NCI-H2081 (cell line): ENCODE measurements at regions not wholly inside any gene's neighbourhood (a gene's known extent, or its start where the extent isn't known, plus 50 kb on each side); places are given as distances from the start of the nearest gene placed in this dataset.

Experiments
- DNase-seq, 2 experiments: peaks; one replicate each; lab custom pipeline; 2025; lab: John Stamatoyannopoulos, UW

DNA sequence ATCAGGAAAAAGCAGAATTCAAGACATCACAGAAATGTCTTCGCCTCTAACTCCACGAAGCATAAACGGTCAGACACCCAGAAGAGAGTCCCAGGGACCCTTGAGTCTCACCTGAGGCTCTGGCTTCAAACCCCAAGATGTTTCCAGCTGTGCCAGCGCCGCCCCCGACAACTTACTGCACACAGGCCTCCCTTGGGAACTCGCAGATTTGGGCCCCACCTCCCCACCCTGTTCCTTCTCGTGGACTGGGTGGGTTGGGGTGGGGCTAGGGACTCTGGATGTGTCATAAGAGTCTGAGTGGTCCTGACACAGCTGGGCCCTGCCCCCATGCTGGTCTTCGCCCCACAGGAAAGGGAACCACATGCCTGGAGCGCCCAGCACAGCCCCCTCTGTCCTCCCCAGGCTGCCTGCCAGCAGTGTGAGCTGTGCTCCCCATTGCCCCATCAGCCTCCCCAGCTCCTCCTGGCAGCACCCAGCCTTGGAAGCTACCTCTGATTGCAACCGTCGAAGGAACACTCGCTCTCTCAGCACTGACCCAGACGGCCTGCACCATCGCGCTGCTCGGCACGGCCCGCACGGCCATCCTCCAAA lies 147.5 kb downstream of the CRYBB2 start:
- no peak for DNase-seq

DNA sequence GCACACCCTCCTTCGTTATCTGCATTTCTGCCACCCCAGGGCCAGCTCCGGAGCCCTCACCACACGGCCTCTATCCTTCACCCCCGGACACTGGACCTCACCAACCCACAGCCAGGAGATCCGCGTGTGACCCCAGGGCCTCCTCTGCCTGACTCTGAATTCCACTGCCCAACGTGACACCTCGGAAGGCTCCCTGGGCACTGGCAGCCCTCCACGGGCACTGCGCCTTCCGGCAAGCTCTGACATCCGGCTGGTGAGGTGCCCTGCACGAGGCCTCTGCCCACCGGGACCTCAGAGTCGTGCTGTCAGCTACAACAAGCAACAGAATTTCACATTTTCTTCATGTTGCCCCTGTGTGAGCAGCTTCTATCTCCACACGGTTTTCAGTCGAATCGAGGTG lies 148.3 kb downstream of the CRYBB2 start:
- no peak for DNase-seq

DNA sequence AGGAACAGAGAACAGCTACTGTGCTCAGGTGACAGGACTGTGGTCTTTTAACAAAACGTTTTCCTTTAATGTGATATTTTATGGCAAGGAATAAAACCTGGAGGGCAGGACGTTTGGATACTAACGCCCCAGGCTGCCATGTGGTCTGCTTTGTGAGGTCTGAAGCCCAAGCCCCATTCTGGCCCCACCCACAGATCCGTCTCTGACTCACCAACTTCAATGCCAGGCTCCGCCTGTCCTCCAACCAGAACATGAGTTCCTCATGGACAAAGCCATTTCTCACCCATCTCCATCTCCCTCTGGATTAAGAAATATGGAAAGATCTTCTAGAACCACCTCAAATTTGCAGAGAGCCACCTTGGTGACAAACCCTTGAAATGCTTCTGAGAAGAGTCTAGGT lies 148.8 kb downstream of the CRYBB2 start:
- DNase-seq, result no peak

DNA sequence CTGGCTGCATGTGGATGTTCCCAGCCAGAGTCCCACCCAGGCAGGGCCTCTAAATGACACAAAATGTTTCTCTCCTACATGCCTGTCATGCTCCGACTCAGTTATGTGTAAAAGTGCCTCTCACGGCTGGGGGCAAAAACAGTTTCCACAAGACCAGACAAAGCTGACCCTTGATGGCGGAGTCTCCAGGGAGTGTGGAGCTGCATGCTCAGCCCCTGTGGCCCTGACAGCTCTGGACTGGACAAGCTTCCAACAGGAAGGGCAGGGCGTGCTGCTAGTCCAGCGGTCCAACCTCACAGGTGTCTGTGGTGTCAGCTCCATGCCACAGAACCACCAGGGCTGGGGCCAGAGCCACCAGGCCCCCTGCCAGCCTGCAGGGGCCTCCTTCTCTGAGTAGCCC lies 149.6 kb downstream of the CRYBB2 start:
- DNase-seq, result no peak

DNA sequence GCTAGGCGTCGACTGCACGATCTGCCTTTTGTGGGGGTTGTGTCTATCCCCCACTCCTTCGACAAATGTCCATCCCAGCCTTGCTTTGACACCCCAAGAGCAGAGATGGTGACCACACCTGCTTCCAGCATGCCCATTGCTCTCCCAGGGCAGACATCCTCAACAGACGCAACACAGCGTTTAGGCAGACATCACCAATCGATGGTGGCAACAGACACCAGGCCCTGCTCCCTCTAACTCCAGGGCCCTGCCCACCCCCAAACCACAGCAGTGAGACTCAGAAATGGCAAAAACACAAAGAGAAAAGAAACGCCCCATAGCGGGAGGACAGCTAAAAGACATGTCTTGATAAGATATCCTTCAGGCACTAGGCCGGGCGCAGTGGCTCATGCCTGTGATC lies 150.9 kb downstream of the CRYBB2 start:
- DNase-seq, result no peak

DNA sequence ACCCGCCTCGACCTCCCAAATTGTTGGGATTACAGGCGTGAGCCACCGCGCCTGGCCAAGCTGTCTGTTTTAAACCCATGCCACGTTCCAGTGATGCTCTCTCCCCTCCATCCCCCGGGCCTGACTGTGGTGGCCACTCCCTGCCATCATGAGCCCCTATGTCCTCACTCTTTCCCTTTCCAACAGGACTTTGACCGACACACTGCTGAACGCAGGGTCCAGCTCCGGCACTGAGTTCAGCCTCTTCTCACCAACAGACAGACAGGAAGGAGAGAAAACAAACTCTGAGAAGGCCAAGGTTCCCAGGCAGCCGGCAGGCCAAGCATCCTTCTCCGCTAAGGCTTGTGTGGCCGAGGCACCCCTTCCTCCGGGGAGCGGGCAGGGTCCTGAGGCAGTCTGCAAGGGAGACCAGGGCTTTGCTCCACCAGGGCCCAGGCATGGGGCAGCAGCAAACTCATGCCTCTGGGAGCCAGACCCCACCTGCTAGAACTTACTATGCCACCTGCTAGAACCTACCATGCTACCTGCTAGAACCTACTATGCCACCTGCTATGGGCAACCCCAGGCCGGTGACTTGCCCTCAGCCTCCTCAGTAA lies 152.7 kb downstream of the CRYBB2 start:
- DNase-seq, result no peak

DNA sequence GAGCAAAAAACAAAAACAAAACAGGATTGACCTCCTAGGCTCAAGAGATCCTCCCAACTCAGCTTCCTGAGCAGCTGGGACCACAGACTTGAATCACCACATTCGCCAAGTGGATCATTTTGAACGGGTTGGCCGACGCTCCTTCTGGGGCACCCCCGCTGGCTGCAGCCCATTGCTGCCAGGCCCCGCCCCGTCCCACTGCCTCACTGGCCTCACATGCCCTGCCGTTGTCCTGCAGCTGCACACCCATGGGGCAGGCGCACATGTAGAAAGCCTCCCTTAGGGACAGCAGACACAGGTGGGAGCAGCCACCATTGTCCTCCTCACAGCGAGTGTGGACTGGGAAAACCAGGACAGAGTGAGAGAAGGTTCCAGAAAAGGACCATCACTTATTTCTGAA lies 154.5 kb downstream of the CRYBB2 start:
- DNase-seq, result no peak

DNA sequence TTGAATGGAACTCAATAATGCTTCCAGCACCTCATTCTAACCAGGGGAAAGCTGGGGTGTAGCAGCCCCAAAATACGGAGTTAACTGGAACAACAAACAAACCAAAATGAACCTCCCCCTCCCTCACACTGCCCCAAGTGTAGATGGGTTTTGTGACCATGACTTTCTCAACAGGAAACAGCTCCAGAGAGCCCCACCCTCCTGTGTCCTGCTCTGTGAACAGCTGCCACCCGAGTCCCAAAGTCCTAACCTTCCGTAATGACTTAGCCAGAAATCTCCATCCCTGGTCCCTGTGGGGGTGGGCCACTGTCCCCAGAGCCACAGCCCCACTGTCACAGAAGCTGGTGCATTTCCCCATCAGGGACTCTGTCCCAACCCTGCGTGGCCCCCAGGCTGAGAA lies 155.4 kb downstream of the CRYBB2 start:
- DNase-seq, result no peak

DNA sequence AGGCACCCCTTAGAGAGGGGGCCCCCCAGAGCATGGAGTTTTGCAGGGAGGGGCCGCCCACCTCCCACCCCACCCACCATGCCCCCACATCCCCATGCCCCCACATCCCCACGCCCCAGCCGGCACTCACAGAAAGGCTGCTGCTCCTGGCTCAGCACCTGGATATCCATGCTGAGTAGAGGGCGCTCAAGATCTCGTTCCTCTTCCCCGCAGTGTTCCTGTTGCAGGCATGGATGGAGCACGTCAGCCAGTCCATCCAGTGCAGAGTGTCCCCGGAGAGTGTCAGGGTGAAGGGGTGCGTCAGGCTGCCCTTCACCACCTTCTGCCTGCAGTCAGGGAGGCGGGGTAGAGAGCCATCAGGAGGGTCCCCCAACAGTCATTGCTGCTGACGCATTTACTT lies 156.2 kb downstream of the CRYBB2 start:
- no peak for DNase-seq

DNA sequence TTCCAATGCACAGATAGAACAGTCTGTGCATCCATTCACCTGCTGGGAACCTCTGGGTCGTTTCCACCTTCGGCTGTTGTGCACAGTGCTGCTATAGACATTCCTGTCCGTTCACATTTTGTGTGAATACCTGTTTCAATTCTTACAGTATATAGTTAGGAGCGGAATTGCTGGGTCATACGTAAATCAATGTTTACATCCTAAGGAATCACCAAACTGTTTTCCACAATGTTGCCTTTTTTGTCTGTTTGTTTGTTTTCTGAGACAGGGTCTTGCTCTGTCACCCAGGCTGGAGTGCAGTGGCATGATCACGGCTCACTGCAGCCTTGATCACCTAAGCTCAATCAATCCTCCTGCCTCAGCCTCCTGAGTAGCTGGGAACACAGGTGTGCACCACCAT lies 158.3 kb downstream of the CRYBB2 start:
- no peak for DNase-seq

DNA sequence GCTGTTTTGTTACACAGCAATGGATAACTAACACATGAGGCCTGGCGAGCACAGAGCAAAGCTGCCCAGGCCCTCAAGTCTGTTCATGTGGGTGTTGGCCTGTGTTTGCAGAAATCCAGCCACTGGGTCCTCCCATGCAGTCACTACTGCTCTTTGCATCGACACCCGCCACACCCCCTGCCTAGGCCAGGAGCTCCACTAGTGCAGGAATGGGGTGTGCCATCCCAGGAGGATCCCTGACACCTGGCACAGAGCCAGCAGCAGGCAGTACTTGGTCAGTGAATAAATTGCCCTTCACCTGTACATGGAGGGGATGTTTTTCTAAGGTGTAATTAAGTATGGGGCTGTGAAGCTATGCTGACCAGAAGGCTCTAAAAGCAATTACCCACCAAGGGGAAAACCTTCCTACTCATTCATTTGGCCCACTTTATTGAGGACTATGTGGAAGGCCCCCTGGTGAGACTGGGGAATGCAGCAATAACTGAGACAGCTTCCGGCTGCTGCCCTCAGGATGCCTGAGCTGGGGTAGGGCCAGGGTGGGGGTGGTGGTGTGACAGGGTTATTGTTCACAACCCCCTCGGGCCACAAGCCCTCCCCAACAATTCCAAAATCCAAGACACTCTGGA lies 160.8 kb downstream of the CRYBB2 start:
- DNase-seq, result no peak

DNA sequence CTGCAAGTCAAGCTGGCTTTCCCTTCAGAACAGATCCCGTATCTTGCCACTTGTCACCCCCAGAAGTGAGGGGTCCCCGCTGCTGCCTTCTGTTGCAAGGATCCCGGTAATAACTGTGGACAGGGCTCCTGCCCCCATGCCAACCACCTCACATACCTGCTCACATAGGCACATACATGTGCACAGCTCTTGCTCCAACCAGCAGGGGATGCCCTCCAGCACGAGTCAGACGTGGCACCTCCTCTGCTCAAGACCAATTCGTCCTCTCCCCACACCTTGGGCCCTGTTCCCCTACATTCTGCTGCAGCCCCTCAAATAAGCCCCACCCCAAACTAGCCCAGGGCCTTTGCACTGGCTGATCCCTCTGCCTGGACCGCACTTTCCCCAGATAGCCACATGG lies 163.3 kb downstream of the CRYBB2 start:
- no peak for DNase-seq

DNA sequence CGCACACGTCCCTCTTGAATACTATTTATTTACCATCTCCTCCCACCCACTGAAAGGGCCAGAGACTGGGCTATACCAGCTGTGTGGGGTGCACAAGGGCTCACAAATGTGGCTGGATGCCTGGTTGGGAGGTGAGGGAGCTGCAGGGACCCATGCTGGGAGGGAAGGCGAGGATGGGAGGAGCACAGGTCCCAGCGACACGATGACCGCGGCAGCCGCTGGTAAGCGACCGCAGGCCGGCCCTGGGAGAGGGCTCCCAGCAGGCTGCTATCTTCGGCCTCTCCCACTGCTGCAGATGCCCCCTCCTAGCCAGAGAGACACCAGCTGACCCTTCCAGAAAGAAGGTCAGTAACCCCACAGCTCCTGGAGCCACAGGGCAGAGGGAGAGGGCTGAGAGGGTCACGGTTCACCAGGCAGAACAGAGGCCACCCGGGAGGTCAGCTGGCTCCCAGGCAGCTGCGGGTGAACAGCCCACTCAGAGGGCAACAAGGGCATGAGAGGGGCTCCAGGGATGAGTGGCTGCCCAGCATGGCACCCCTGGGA lies 163.9 kb downstream of the CRYBB2 start:
- no peak for DNase-seq

DNA sequence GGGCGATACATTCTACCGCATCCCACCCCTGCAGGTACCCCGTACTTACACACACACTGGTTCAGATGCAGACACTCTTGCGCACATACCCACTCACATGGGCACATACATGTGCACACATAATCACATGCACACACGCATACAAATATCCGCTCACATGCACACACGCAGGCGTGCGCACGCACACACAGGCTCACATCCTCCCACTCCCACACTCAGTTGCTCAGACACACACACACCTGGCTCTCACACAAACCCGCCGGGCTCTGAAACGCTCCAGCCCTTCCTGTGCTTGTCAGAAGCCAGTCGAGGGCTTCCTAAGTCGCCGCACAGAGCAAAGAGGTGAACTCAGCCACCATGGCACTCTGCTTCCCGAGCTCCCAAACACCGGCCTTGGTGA lies 164.5 kb downstream of the CRYBB2 start:
- DNase-seq, result no peak

DNA sequence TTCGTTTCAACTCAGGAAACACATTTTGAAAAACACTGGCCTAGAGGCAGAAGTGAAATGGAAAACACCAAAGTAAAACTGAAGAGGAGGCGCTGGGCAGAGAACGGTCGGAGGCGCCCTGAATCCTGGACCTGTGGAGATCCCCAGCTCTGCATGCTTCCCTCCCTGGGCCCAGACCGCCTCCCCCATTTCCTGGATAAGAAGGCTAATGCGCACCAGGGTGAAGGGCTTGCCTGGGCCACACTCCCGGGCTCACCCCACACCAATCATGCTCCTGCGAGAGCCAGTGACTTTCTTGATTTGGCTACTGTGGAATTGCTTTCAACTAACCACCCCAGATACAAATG lies 167.1 kb downstream of the CRYBB2 start:
- DNase-seq, result no peak

DNA sequence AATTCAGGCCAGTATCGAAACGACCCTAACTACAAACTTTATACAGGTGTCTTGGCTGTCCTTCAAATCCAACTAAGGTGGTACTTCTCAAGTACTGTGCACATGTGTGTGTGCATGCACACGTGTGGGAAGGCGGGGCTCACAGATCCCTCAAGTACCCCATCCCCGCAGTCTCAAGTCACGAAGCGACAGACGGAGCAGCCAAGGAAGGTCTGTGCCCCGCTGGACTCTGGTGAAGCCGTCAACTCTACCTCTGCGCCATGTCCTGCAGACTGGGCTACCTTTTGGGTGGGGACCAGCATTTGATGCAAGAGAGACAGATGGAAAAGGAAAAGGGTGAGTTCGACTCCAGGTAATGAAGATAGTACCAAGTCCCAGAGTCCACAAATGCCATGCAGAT lies 169.0 kb downstream of the CRYBB2 start:
- DNase-seq, result no peak

DNA sequence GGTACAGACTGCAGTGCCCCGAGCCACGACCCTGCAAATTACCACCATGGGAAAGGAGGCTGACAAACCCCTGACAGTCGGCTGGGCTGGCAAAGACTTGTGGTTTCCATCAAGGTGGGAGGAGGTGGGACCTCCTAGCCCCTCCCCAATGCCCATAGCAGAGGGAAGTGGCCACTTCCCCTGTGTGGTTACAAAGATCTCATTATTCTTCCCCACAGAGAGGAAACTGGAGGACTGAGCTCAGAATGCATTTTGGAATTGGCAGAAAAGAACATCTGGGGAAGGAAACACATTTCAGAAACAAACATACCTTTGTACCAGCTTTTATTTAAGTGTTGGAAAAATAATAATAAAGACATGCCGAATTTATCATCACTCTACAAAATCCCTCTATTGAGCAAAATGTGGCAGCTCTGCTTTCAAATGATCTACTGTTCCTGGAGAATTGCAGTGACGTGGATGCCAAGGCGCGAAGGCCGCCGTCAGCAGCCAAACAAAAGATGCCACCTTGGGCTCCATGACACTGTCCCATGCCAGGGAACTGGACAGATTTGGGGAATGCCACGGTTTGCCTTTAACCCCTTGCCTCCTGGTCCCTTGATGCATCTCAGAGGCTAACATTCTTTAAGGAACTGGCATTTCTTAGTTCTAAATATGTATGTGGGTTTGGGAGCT lies 169.6 kb downstream of the CRYBB2 start:
- no peak for DNase-seq

DNA sequence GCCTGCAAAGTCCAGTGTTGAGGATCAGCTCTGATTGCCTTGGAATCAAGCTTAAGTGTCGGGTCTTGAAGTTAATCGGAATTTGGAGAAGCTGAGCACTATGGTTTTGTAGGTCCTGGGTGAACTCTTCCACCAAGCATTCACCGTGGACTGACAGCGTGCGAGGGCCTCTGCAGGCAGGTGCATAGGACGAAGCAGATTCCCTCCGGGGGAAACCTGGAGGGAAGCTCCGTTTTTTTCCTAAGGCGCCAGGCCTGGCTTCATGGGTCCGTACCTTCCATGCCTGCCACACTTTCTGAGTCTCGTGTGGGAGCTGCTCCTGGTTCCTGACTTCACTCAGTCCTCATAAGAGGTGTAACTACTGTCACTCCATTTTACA lies 170.1 kb downstream of the CRYBB2 start:
- DNase-seq, result no peak

DNA sequence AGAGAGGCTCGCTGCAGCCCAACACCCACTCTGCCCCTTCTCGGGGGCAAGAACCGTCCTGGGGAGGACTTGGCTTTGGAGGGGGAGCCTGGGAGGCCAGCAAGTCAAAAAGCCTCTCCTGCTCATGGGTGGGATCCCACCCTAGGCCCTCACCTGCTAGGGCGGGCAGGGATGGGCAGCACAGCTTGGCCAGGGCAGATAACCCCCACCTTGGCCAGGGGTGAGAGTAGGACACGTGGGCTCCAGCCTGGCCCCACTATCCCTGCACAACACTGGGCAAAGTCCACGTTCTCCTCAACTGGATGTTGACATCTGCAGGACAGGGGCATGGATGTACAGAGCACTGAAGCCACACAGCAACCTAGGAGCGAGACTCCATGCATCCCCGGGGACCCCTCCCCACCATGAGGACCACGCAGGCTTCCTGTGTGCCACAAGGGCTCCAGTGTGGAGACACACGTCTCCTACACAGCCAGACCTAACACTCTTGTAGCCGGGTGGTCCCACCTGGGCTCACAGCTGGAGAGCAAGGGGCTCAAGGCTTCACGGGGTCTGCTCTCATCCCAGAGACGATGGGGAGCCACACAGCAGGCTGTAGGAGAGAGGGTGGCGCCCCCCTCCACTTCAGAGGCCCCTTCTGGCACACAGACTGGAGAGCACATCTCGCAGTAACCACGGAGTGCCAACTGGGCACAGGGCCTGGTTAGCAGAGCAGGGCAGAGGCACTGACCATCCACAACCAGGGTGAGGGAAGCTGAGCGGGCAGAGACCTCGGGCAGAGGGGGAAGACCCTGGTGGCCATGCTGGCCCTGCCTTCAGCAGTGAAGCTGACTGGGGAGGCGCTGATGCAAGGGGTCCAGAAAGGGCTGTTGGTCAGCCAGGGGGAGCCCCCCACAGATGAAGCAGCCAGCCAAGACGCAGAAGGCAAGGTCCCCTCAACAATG lies 171.1 kb downstream of the CRYBB2 start:
- DNase-seq, result no peak

DNA sequence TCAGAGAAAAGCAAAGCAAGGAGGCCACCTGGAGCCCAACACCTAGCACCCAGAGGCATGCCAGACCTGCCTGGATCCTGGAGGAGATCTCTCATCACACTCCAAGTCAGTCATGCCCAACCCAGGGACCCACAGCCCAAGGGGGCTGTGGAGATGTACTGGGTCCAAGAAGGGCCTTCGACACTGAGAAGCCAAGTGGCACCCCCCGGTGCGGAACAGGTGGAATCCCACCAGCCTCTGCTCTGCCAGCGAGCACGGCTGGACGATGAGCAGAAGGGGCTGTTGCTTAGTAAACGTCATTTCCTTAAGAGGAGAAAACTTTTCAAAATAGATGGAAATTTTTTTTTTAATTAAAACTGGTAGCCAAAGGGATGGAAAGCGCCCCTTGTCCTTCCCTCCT lies 171.9 kb upstream of the GRK3 start:
- DNase-seq, result no peak

DNA sequence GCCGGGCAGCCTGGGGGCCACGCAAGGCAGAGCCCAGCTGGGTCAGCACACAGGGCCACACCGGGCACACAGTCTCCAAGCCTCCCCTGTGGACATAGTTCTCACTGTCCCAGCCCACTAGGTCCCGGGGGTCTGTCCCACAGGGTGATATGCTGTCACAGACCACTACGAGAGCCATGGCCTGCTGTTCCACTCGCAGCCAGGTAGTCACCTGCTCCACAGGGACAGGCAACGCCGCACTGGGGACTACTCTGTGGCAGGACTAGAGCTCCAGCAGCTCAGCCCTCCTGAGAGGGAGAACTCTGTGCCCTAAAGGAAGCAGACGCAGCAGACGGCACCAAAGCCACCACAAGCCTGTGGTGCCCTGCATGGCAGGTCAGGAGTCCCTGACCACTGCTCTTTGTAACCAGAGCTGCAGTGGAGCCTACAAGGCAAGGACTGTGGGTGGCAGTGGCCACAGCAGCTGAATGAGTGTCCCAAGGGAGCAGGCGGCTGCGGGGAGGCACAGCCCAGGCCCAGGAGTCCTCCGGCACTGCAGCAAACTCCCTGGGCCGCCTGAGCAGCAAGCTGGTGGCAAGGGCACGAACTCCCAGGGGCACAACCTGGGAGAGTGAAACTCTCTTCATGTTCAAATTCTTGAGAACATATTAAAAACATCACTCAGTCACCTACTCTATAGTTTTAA lies 171.2 kb upstream of the GRK3 start:
- no peak for DNase-seq

DNA sequence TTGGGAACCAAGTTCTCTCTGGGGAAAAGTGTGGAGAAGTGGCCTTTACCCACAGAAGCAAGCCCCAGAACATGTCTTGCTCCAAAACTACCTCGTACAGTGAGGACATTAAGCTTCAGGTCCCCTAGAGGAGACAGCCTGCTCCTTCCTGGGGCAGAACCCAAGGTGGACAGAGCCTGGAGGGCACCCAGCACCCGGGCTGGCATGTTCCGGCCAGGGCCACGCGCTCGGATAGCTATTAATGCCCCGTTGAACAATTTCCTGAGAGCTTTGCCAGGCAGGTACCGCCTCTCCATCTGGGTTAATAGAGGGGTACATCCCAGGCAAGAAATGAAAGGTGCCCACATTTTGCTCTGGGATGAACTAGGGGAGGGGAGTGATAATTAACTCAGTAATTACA lies 169.0 kb upstream of the GRK3 start:
- DNase-seq, result peak in 1 of 2 experiments; percentile 24
